ENCODE measurements at regions not wholly inside any gene's neighbourhood (a gene's known extent, or its start where the extent isn't known, plus 50 kb on each side); places are given as distances from the start of the nearest gene placed in this dataset.

DNA sequence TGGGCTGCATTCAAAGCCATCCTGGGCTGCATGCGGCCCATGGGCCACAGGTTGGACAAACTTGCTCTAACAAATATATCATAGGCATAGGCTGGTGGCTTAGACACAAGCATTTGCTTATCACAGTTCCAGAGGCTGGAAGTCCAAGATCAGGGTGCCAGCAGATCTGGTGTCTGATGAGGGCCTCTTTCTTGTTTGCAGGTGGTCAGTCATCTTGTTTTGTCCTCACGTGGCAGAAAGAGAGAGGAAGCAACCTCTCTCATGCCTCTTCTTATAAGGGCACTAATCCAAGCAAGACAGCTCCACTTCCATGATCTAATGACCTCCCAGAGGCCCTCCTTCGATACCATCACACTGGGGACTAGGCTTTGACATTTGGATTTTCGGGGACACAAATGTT is 238.7 kb upstream of the TNRC6C start:
- no peaks in the 10 kb centered on the region for H3K4me1 ChIP-seq (ENCODE audit: control insufficient read depth in 4 of 4, insufficient read depth in 4 of 4, low read length in 3 of 4)
- DNase-seq (ENCODE audit: low spot score), result no peak
- no peak overlapping the region for H3K4me3 ChIP-seq (ENCODE audit: low read depth in 1 of 3, low read length in 3 of 3)
- H3K27ac ChIP-seq (ENCODE audit: low read depth in 1 of 2, low read length in 2 of 2), result no peak overlapping the region
- H3K9me3 ChIP-seq (ENCODE audit: control insufficient read depth in 4 of 4, low read length in 3 of 4), result no peaks in the 10 kb centered on the region
- TF ChIP-seq, protein P1, sequence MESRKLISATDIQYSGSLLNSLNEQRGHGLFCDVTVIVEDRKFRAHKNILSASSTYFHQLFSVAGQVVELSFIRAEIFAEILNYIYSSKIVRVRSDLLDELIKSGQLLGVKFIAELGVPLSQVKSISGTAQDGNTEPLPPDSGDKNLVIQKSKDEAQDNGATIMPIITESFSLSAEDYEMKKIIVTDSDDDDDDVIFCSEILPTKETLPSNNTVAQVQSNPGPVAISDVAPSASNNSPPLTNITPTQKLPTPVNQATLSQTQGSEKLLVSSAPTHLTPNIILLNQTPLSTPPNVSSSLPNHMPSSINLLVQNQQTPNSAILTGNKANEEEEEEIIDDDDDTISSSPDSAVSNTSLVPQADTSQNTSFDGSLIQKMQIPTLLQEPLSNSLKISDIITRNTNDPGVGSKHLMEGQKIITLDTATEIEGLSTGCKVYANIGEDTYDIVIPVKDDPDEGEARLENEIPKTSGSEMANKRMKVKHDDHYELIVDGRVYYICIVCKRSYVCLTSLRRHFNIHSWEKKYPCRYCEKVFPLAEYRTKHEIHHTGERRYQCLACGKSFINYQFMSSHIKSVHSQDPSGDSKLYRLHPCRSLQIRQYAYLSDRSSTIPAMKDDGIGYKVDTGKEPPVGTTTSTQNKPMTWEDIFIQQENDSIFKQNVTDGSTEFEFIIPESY (IDR thresholded peaks at IDR 0.05), result no peak
- TF ChIP-seq SP1 (IDR thresholded peaks at IDR 0.05) (no peak), GABPA (IDR thresholded peaks at IDR 0.05 in 1 of 2, conservative IDR thresholded peaks at IDR 0.05 in 1 of 2) (no peak), YY1 (IDR thresholded peaks at IDR 0.05) (no peak), NR2F2 (IDR thresholded peaks at IDR 0.05) (no peak)
- TF ChIP-seq, protein P2, sequence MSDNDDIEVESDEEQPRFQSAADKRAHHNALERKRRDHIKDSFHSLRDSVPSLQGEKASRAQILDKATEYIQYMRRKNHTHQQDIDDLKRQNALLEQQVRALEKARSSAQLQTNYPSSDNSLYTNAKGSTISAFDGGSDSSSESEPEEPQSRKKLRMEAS (IDR thresholded peaks at IDR 0.05), result no peak
- TF ChIP-seq, protein P3, sequence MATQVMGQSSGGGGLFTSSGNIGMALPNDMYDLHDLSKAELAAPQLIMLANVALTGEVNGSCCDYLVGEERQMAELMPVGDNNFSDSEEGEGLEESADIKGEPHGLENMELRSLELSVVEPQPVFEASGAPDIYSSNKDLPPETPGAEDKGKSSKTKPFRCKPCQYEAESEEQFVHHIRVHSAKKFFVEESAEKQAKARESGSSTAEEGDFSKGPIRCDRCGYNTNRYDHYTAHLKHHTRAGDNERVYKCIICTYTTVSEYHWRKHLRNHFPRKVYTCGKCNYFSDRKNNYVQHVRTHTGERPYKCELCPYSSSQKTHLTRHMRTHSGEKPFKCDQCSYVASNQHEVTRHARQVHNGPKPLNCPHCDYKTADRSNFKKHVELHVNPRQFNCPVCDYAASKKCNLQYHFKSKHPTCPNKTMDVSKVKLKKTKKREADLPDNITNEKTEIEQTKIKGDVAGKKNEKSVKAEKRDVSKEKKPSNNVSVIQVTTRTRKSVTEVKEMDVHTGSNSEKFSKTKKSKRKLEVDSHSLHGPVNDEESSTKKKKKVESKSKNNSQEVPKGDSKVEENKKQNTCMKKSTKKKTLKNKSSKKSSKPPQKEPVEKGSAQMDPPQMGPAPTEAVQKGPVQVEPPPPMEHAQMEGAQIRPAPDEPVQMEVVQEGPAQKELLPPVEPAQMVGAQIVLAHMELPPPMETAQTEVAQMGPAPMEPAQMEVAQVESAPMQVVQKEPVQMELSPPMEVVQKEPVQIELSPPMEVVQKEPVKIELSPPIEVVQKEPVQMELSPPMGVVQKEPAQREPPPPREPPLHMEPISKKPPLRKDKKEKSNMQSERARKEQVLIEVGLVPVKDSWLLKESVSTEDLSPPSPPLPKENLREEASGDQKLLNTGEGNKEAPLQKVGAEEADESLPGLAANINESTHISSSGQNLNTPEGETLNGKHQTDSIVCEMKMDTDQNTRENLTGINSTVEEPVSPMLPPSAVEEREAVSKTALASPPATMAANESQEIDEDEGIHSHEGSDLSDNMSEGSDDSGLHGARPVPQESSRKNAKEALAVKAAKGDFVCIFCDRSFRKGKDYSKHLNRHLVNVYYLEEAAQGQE (IDR thresholded peaks at IDR 0.05), result no peak
- 83% methylated on average over 4 of the region's 4 CpGs for WGBS
- no peaks in the 10 kb centered on the region for H3K36me3 ChIP-seq (ENCODE audit: control insufficient read depth in 4 of 4, insufficient read depth in 3 of 4, low read depth in 1 of 4, low read length in 3 of 4)
- H3K27me3 ChIP-seq (ENCODE audit: control insufficient read depth in 4 of 4, insufficient read depth in 4 of 4, low read length in 3 of 4), result no peaks in the 10 kb centered on the region
- no peak overlapping the region for H3K9ac ChIP-seq (ENCODE audit: low read depth in 1 of 2, low read length in 2 of 2)

DNA sequence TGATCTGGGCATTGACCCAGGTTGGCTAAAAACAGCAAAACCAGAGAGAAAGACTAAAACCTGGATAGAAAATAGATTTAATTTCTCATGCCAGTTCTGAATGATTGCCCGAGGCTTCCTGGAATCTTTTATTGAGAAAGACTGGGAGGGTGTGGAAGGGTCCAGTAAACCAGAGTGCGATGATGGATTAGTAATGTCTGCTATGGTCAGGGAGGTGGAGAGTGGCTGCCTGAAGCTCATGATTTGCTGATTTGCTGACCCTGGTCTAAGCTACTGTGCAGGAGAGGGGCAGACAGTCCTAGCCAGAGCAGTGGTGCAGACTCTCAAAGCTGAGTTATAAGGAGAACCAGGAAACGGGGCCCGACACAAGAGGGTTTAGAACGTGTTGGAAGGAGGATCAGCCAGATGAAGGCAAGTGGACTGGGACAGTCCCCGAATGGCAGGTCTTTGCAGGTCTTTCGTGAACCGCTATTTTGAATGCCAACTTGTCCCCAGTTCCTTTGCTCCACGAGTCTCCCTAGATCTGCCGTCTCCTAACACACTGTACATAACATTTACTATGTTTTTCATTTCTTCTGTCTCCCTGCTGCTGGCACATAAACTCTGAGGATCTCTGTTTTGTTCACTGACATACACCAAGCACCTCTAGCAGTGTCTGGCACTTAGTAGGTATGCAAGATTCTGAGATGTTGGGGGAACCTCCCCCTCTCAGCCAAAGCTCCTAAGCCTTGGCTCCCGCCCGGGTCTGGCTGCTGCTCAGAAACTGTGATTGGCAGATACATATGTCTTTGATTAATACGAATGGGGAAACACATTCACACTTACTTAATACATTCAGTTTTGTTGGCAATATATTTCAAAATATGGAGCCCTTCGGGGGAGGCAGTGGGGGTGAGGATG is 237.3 kb upstream of the TNRC6C start:
- Histone ChIP-seq H3K9ac (ENCODE audit: low read depth in 1 of 2, low read length in 2 of 2) (no peak overlapping the region), H3K27ac (ENCODE audit: low read depth in 1 of 2, low read length in 2 of 2) (no peak overlapping the region), H3K36me3 (ENCODE audit: control insufficient read depth in 4 of 4, insufficient read depth in 3 of 4, low read depth in 1 of 4, low read length in 3 of 4) (no peaks in the 10 kb centered on the region), H3K4me1 (ENCODE audit: control insufficient read depth in 4 of 4, insufficient read depth in 4 of 4, low read length in 3 of 4) (no peaks in the 10 kb centered on the region), H3K9me3 (ENCODE audit: control insufficient read depth in 4 of 4, low read length in 3 of 4) (no peaks in the 10 kb centered on the region), H3K4me3 (ENCODE audit: low read depth in 1 of 3, low read length in 3 of 3) (no peak overlapping the region), H3K27me3 (ENCODE audit: control insufficient read depth in 4 of 4, insufficient read depth in 4 of 4, low read length in 3 of 4) (no peaks in the 10 kb centered on the region)
- TF ChIP-seq RAD21 (IDR thresholded peaks at IDR 0.05), result no peak
- DNase-seq (ENCODE audit: low spot score), result peak; percentile 16
- 82% methylated on average over 14 of the region's 14 CpGs for whole genome bisulfite sequencing

DNA sequence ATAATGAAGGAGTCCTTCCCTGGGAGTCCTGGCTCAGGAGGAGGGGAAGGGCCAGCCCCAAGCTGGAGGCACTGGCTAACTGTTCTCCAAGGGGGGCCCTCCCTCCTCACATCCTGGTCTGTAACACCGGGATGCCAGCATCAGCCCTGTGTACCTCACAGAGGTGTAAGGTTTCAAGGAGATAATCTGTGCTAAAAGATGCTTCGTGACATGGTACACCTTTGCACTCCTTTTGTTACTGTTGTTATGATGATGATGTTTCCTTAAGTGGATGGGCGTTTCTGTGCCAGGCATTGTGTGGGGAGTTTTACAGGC is 236.7 kb upstream of the TNRC6C start:
- Histone ChIP-seq H3K27ac (ENCODE audit: low read depth in 1 of 2, low read length in 2 of 2) (no peak overlapping the region), H3K4me3 (ENCODE audit: low read depth in 1 of 3, low read length in 3 of 3) (no peak overlapping the region), H3K36me3 (ENCODE audit: control insufficient read depth in 4 of 4, insufficient read depth in 3 of 4, low read depth in 1 of 4, low read length in 3 of 4) (no peaks in the 10 kb centered on the region), H3K27me3 (ENCODE audit: control insufficient read depth in 4 of 4, insufficient read depth in 4 of 4, low read length in 3 of 4) (no peaks in the 10 kb centered on the region), H3K4me1 (ENCODE audit: control insufficient read depth in 4 of 4, insufficient read depth in 4 of 4, low read length in 3 of 4) (no peaks in the 10 kb centered on the region), H3K9me3 (ENCODE audit: control insufficient read depth in 4 of 4, low read length in 3 of 4) (no peaks in the 10 kb centered on the region), H3K9ac (ENCODE audit: low read depth in 1 of 2, low read length in 2 of 2) (no peak overlapping the region)
- peak; percentile 9 for DNase-seq (ENCODE audit: low spot score)
- 51% methylated on average over 3 of the region's 3 CpGs for WGBS
- TF ChIP-seq, protein P4, sequence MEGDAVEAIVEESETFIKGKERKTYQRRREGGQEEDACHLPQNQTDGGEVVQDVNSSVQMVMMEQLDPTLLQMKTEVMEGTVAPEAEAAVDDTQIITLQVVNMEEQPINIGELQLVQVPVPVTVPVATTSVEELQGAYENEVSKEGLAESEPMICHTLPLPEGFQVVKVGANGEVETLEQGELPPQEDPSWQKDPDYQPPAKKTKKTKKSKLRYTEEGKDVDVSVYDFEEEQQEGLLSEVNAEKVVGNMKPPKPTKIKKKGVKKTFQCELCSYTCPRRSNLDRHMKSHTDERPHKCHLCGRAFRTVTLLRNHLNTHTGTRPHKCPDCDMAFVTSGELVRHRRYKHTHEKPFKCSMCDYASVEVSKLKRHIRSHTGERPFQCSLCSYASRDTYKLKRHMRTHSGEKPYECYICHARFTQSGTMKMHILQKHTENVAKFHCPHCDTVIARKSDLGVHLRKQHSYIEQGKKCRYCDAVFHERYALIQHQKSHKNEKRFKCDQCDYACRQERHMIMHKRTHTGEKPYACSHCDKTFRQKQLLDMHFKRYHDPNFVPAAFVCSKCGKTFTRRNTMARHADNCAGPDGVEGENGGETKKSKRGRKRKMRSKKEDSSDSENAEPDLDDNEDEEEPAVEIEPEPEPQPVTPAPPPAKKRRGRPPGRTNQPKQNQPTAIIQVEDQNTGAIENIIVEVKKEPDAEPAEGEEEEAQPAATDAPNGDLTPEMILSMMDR (IDR thresholded peaks at IDR 0.05; ENCODE audit: low read depth, low read length, missing input control), result no peak
- TF ChIP-seq, protein P1 (IDR thresholded peaks at IDR 0.05), result no peak
- TF ChIP-seq, protein P2 (IDR thresholded peaks at IDR 0.05), result no peak
- no peak for TF ChIP-seq HNF4G (IDR thresholded peaks at IDR 0.05)
- no peak for TF ChIP-seq EGR1 (IDR thresholded peaks at IDR 0.05; ENCODE audit: low read depth in 2 of 2)
- TF ChIP-seq FOXA2 (IDR thresholded peaks at IDR 0.05), result no peak
- TF ChIP-seq, protein P5, sequence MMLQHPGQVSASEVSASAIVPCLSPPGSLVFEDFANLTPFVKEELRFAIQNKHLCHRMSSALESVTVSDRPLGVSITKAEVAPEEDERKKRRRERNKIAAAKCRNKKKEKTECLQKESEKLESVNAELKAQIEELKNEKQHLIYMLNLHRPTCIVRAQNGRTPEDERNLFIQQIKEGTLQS (IDR thresholded peaks at IDR 0.05), result no peak
- no peak for TF ChIP-seq TAF1 (conservative IDR thresholded peaks at IDR 0.05)
- no peak for TF ChIP-seq YY1 (IDR thresholded peaks at IDR 0.05)
- no peak for TF ChIP-seq RXRA (IDR thresholded peaks at IDR 0.05)
- no peak for TF ChIP-seq RAD21 (IDR thresholded peaks at IDR 0.05)

Data from liver (tissue), 8 donors.